Left lung (tissue), 4 donors: ENCODE measurements at regions not wholly inside any gene's neighbourhood (a gene's known extent, or its start where the extent isn't known, plus 50 kb on each side); places are given as distances from the start of the nearest gene placed in this dataset.
"Not testable (repeated sequence)": the region's sequence is repeated elsewhere in the genome, so short reads cannot be mapped to it uniquely, and the experiment has no call there.

Experiments
- ATAC-seq: fragments of 200-7000 bp; cut with Tn5 transposase; one replicate; pipeline ENCODE4 v1.9.1; 2020; ENCODE audit warnings: moderate library complexity
- DNase-seq, 4 donors: peaks; one replicate each; pipeline ENCODE4 v3.0.0-alpha.2; 2013 to 2020
- H3K27ac ChIP-seq, 2 donors: fragments of 200-600 bp; sonication (generic) in 1 of 2; one replicate each; pipeline versions ENCODE4 v1.5.0 to v1.8.0; 2020 to 2021
- H3K27me3 ChIP-seq, 2 donors: fragments of 200-600 bp; sonication (generic) in 1 of 2; one replicate each; pipeline versions ENCODE4 v1.5.0 to v1.8.0; 2020 to 2021
- H3K36me3 ChIP-seq, 2 donors: fragments of 200-600 bp; sonication (generic) in 1 of 2; one replicate each; pipeline versions ENCODE4 v1.5.0 to v1.8.0; 2020 to 2021
- H3K4me1 ChIP-seq, 2 donors: fragments of 200-600 bp; one replicate each; pipeline ENCODE4 v1.8.0; 2021
- H3K4me3 ChIP-seq, 2 donors: fragments of 200-600 bp; sonication (generic) in 1 of 2; one replicate each; pipeline versions ENCODE4 v1.5.0 to v1.8.0; 2020 to 2021; ENCODE audit warnings: mild to moderate bottlenecking in 1 of 2
- H3K9me3 ChIP-seq, 2 donors: fragments of 200-600 bp; sonication (generic) in 1 of 2; one replicate each; pipeline versions ENCODE4 v1.5.0 to v1.8.0; 2020 to 2021
- CTCF ChIP-seq, 2 donors: fragments of 200-600 bp; sonication (generic) in 1 of 2; IDR thresholded peaks; one replicate each; pipeline versions ENCODE4 v1.5.0 to v1.8.0; 2021; ENCODE audit warnings: antibody characterized with exemption in 2 of 2
- intact Hi-C, 2 donors: fragments of 100-400 bp; cut with DNase I; formaldehyde crosslinking; loops; one replicate each; pipeline versions ENCODE4 v1.11.2 to v1.14.2; 2022
- donor health status: DM: no; HTN: yes; CAD: no.
- donor health status: DM: no; HTN: no; CAD: no.

- intact Hi-C loops = no loop called here
- ATAC-seq = no peak
Observed at GRCh38 chr21:15126948-15127347, 62.1 kb upstream of the NRIP1 start.

DNA sequence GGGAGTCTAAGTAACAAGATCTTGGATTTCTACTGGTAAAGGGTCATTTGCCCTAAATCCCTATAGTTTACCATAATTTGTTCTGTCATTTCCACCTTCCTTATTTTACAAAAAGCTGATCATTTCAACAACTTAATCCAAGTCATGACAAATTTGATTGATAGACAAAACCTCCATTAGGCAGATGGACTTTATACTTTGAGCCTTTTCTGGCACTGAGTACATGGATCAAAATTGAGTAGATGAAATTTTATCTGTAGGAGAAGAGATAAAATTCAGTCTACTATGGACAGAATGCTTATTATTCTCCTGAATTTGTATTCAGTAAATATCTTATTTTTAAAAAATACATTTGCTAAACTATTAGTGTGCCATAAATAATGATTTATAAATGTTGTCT is 62.6 kb upstream of the NRIP1 start:
- TF ChIP-seq CTCF (IDR thresholded peaks at IDR 0.05) = no peak
- Histone ChIP-seq H3K27me3 (no peaks in the 10 kb centered on the region), H3K4me3 (no peak overlapping the region), H3K4me1 (no peaks in the 10 kb centered on the region), H3K27ac (no peak overlapping the region), H3K9me3 (no peaks in the 10 kb centered on the region), H3K36me3 (no peaks in the 10 kb centered on the region)
- intact Hi-C loops = no loop called here
- ATAC-seq (no peak), DNase-seq (no peak)

More at GRCh38 chr21:15126948-15127347, 62.1 kb upstream of the NRIP1 start:
- Histone ChIP-seq H3K9me3 (no peaks in the 10 kb centered on the region), H3K4me1 (peaks cover 0 to 3% of the 10 kb centered on the region in 2 donors), H3K4me3 (no peak overlapping the region), H3K27me3 (no peaks in the 10 kb centered on the region), H3K27ac (no peak overlapping the region), H3K36me3 (no peaks in the 10 kb centered on the region)
- no peak for TF ChIP-seq CTCF (IDR thresholded peaks at IDR 0.05)
- DNase-seq = no peak

DNA sequence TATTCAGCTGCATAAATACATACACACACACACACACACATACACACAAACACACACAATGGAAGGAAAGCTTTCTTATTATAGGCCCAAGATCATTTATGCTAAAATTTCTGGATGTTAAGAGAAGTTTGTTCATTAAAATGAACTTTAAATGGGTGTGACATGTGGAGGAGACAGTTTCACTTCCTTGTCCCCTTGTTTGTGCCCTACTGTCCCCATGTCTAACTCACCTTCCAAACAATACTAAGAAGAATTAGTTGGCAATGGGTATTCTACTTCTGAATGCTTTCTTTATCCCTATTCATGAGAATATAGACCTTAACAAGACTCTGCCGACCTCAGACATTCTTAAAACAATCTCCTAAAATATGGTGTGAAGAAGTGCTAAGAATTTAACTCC is 63.5 kb upstream of the NRIP1 start:
- Histone ChIP-seq H3K4me3 (no peak overlapping the region), H3K36me3 (no peaks in the 10 kb centered on the region), H3K4me1 (no peaks in the 10 kb centered on the region), H3K9me3 (no peaks in the 10 kb centered on the region), H3K27ac (no peak overlapping the region), H3K27me3 (no peaks in the 10 kb centered on the region)
- no peak for DNase-seq
- ATAC-seq = no peak
- TF ChIP-seq CTCF (IDR thresholded peaks at IDR 0.05) = no peak
- intact Hi-C loops = no loop called here

GRCh38 chr21:15128714-15129113 is 63.9 kb upstream of the NRIP1 start:
- H3K4me3 ChIP-seq, H3K36me3 ChIP-seq, ATAC-seq, H3K27me3 ChIP-seq, intact Hi-C loops, H3K27ac ChIP-seq, H3K4me1 ChIP-seq, DNase-seq, H3K9me3 ChIP-seq: not testable (repeated sequence)

- no peak overlapping the region for H3K4me3 ChIP-seq
- H3K4me1 ChIP-seq = peaks cover 0 to 8% of the 10 kb centered on the region in 2 donors
- DNase-seq (no peak), ATAC-seq (no peak)
- no peaks in the 10 kb centered on the region for H3K9me3 ChIP-seq
- no peak for TF ChIP-seq CTCF (IDR thresholded peaks at IDR 0.05)
- intact Hi-C loops = no loop called here
- H3K36me3 ChIP-seq = no peaks in the 10 kb centered on the region
- H3K27me3 ChIP-seq = no peaks in the 10 kb centered on the region
- no peak overlapping the region for H3K27ac ChIP-seq
Observed at GRCh38 chr21:15130326-15130725, 65.5 kb upstream of the NRIP1 start.

DNA sequence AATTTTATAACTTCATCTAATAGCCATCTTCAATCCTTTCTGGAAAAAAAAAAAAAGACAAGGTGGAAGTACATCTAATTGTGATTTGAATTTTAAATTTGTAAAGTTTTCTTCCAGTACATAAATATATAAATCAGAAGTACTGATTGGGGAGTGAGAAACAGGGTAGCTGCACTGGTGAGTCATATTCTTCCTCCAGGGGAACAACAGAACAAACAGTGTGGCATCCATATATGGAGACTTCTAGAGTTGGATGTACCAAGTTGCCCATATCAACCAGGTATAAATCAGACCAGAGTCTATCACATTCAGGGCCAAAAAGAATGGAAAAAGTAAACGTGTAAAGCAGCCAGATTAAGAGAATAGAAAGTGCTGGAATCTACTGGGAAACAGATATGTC is 66.0 kb upstream of the NRIP1 start:
- intact Hi-C loops = no loop called here
- no peaks in the 10 kb centered on the region for H3K36me3 ChIP-seq
- ATAC-seq = no peak
- H3K4me3 ChIP-seq = no peak overlapping the region
- no peaks in the 10 kb centered on the region for H3K9me3 ChIP-seq
- no peaks in the 10 kb centered on the region for H3K27me3 ChIP-seq
- H3K27ac ChIP-seq = no peak overlapping the region
- DNase-seq = no peak
- no peak for TF ChIP-seq CTCF (IDR thresholded peaks at IDR 0.05)
- peaks cover 0 to 8% of the 10 kb centered on the region in 2 donors for H3K4me1 ChIP-seq
